K562 (cell line): ENCODE measurements at regions not wholly inside any gene's neighbourhood (a gene's known extent, or its start where the extent isn't known, plus 50 kb on each side); places are given as distances from the start of the nearest gene placed in this dataset.

Experiments
- DDX20 ChIP-seq: fragments of 450-650 bp; IDR thresholded peaks from 2 replicates; pipeline ENCODE4 v1.6.1; 2016; ENCODE audit warnings: missing genetic modification characterization, low read depth, mild to moderate bottlenecking, missing compliant biosample characterization, moderate library complexity
- EHMT2 ChIP-seq: fragments of 450-650 bp; IDR thresholded peaks from 2 replicates; pipeline ENCODE4 v1.6.1; 2018; ENCODE audit warnings: antibody characterized with exemption
- MBD2 ChIP-seq: sonication (generic); IDR thresholded peaks from 2 replicates; pipeline ENCODE4 v1.6.1; 2016; ENCODE audit warnings: low read depth, borderline replicate concordance
- NUFIP1 ChIP-seq: fragments of 450-650 bp; IDR thresholded peaks from 2 replicates; pipeline ENCODE4 v1.6.1; 2018; ENCODE audit not compliant: partially characterized antibody
- PTRF ChIP-seq: fragments of 450-650 bp; IDR thresholded peaks from 2 replicates; pipeline ENCODE4 v1.6.1; 2016; ENCODE audit warnings: mild to moderate bottlenecking, missing genetic modification characterization, missing compliant biosample characterization
- PYGO2 ChIP-seq: fragments of 450-650 bp; IDR thresholded peaks from 2 replicates; pipeline ENCODE4 v1.6.1; 2016; ENCODE audit warnings: mild to moderate bottlenecking, missing genetic modification characterization, moderate library complexity, missing compliant biosample characterization
- RFX5 ChIP-seq: IDR thresholded peaks from 2 replicates; pipeline ENCODE4 v1.6.1; 2011; ENCODE audit warnings: low read depth, mild to moderate bottlenecking, improper control_type of control experiment, low read length
- SIN3A ChIP-seq, 2 experiments: fragments of 150-350 bp in 1 of 2; IDR thresholded peaks; 2 replicates each; pipeline ENCODE4 v1.6.1; 2011 to 2016; ENCODE audit warnings: borderline replicate concordance in 2 of 2, low read depth in 2 of 2, low read length in 2 of 2, mild to moderate bottlenecking in 2 of 2, moderate library complexity in 2 of 2; ENCODE audit not compliant: control insufficient read depth in 1 of 2
- SMARCA5 ChIP-seq: fragments of 450-650 bp; IDR thresholded peaks from 2 replicates; pipeline ENCODE4 v1.6.1; 2016
- SRF ChIP-seq, 2 experiments: fragments of 250-450, 450-650 bp in 1 of 2; sonication (Bioruptor Pico) in 1 of 2; sonication (generic) in 1 of 2; formaldehyde crosslinking; IDR thresholded peaks; 2 replicates each; pipeline versions ENCODE4 v1.5.0 to v1.5.1; 2020 to 2022; ENCODE audit warnings: mild to moderate bottlenecking in 1 of 2, missing genetic modification reagents in 1 of 2
- SRSF3 ChIP-seq: fragments of 200-400 bp; formaldehyde crosslinking; IDR thresholded peaks from 2 replicates; pipeline ENCODE4 v1.6.1; 2016; ENCODE audit warnings: mild to moderate bottlenecking, low read length, moderate library complexity; ENCODE audit not compliant: insufficient read depth
- ZNF143 ChIP-seq: sonication (generic); formaldehyde crosslinking; IDR thresholded peaks from 2 replicates; pipeline ENCODE4 v1.9.0; 2022; ENCODE audit warnings: mild to moderate bottlenecking, missing genetic modification reagents
- ZNF75A ChIP-seq: fragments of 450-650 bp; formaldehyde crosslinking; IDR thresholded peaks from 2 replicates; pipeline ENCODE4 v1.4.0; 2020; ENCODE audit warnings: mild to moderate bottlenecking
- ZNF764 ChIP-seq: fragments of 250-450 bp; sonication (Bioruptor Pico); IDR thresholded peaks from 2 replicates; pipeline ENCODE4 v1.4.0; 2020; ENCODE audit warnings: low read depth, mild to moderate bottlenecking, moderate library complexity
- TF ChIP-seq, protein P1 (sequence below): fragments of 200-400 bp; formaldehyde crosslinking; IDR thresholded peaks from 2 replicates; pipeline ENCODE4 v1.6.1; 2017; ENCODE audit warnings: mild to moderate bottlenecking, low read depth, low read length, moderate library complexity
- TF ChIP-seq, protein P2 (sequence below): sonication (generic); formaldehyde crosslinking; IDR thresholded peaks from 2 replicates; pipeline ENCODE4 v1.8.1; 2023; ENCODE audit warnings: mild to moderate bottlenecking, missing genetic modification reagents, moderate library complexity
- TF ChIP-seq, protein P3 (sequence below): sonication (generic); IDR thresholded peaks from 2 replicates; pipeline ENCODE4 v1.6.1; 2016
- TF ChIP-seq, protein P4 (sequence below): sonication (generic); formaldehyde crosslinking; IDR thresholded peaks from 2 replicates; pipeline ENCODE4 v1.8.1; 2023; ENCODE audit warnings: missing genetic modification reagents, mild to moderate bottlenecking, borderline replicate concordance
- TF ChIP-seq, protein P5 (sequence below): sonication (generic); formaldehyde crosslinking; IDR thresholded peaks from 2 replicates; pipeline ENCODE4 v1.9.0; 2022; ENCODE audit warnings: mild to moderate bottlenecking, missing genetic modification reagents

DNA sequence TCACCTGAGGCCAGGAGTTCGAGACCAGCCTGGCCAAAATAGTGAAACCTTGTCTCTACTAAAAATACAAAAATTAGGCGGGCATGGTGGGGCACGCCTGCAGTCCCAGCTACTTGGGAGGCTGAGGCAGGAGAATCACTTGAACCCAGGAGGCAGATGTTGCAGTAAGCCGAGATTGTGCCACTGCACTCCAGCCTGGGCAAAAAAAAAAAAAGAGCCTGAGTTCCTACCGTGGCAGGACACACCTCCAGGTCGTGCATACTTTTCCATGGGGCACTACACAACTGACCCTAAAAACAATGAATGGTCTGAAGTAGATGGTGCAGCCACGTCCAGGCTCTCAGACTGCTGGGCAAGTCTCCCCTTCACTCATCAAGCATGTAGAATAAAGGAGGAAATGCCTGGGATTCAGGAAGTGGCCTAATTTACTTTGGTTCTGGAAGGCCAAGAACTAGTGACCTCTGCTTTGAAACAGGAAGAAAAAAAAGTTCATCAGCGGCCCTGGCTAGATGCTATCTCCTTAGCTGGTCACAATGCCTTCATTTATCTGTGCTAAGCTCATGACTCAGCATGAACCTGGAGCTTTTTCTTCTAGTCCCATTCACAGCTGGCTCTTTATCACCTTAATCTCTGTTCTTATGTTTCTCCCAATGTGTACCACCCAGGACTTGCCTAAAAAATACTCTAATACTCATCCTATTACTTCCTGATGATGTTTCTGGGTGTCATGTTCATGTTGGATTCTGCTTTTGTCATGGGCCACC lies 55.8 kb upstream of the OR6J1 start (continued):
- TF ChIP-seq, protein P1, sequence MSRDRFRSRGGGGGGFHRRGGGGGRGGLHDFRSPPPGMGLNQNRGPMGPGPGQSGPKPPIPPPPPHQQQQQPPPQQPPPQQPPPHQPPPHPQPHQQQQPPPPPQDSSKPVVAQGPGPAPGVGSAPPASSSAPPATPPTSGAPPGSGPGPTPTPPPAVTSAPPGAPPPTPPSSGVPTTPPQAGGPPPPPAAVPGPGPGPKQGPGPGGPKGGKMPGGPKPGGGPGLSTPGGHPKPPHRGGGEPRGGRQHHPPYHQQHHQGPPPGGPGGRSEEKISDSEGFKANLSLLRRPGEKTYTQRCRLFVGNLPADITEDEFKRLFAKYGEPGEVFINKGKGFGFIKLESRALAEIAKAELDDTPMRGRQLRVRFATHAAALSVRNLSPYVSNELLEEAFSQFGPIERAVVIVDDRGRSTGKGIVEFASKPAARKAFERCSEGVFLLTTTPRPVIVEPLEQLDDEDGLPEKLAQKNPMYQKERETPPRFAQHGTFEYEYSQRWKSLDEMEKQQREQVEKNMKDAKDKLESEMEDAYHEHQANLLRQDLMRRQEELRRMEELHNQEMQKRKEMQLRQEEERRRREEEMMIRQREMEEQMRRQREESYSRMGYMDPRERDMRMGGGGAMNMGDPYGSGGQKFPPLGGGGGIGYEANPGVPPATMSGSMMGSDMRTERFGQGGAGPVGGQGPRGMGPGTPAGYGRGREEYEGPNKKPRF, result no peak
- no peak for TF ChIP-seq MBD2
- TF ChIP-seq, protein P2, sequence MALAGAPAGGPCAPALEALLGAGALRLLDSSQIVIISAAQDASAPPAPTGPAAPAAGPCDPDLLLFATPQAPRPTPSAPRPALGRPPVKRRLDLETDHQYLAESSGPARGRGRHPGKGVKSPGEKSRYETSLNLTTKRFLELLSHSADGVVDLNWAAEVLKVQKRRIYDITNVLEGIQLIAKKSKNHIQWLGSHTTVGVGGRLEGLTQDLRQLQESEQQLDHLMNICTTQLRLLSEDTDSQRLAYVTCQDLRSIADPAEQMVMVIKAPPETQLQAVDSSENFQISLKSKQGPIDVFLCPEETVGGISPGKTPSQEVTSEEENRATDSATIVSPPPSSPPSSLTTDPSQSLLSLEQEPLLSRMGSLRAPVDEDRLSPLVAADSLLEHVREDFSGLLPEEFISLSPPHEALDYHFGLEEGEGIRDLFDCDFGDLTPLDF, result no peak
- no peak for TF ChIP-seq PTRF (tag)
- no peak for TF ChIP-seq EHMT2
- TF ChIP-seq SRSF3, result no peak
- no peak for TF ChIP-seq NUFIP1
- no peak for TF ChIP-seq SRF (CRISPR knock-in tag; IDR thresholded peaks at IDR 0.05)
- no peak for TF ChIP-seq SIN3A (IDR thresholded peaks at IDR 0.05; ENCODE audit: borderline replicate concordance in 2 of 2, control insufficient read depth in 1 of 2, low read depth in 2 of 2, low read length in 2 of 2)
- TF ChIP-seq, protein P3, sequence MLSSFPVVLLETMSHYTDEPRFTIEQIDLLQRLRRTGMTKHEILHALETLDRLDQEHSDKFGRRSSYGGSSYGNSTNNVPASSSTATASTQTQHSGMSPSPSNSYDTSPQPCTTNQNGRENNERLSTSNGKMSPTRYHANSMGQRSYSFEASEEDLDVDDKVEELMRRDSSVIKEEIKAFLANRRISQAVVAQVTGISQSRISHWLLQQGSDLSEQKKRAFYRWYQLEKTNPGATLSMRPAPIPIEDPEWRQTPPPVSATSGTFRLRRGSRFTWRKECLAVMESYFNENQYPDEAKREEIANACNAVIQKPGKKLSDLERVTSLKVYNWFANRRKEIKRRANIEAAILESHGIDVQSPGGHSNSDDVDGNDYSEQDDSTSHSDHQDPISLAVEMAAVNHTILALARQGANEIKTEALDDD, result peak; percentile 62; the same call in 1 of the 2 replicates
- TF ChIP-seq RFX5, result no peak
- TF ChIP-seq PYGO2 (tag), result no peak
- TF ChIP-seq DDX20 (tag), result 0 out of 2 replicates have a peak, but pooled peaks have one; percentile 19
- TF ChIP-seq, protein P4, sequence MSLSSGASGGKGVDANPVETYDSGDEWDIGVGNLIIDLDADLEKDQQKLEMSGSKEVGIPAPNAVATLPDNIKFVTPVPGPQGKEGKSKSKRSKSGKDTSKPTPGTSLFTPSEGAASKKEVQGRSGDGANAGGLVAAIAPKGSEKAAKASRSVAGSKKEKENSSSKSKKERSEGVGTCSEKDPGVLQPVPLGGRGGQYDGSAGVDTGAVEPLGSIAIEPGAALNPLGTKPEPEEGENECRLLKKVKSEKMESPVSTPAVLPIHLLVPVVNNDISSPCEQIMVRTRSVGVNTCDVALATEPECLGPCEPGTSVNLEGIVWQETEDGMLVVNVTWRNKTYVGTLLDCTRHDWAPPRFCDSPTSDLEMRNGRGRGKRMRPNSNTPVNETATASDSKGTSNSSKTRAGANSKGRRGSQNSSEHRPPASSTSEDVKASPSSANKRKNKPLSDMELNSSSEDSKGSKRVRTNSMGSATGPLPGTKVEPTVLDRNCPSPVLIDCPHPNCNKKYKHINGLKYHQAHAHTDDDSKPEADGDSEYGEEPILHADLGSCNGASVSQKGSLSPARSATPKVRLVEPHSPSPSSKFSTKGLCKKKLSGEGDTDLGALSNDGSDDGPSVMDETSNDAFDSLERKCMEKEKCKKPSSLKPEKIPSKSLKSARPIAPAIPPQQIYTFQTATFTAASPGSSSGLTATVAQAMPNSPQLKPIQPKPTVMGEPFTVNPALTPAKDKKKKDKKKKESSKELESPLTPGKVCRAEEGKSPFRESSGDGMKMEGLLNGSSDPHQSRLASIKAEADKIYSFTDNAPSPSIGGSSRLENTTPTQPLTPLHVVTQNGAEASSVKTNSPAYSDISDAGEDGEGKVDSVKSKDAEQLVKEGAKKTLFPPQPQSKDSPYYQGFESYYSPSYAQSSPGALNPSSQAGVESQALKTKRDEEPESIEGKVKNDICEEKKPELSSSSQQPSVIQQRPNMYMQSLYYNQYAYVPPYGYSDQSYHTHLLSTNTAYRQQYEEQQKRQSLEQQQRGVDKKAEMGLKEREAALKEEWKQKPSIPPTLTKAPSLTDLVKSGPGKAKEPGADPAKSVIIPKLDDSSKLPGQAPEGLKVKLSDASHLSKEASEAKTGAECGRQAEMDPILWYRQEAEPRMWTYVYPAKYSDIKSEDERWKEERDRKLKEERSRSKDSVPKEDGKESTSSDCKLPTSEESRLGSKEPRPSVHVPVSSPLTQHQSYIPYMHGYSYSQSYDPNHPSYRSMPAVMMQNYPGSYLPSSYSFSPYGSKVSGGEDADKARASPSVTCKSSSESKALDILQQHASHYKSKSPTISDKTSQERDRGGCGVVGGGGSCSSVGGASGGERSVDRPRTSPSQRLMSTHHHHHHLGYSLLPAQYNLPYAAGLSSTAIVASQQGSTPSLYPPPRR, result no peak
- no peak for TF ChIP-seq SMARCA5
- no peak for TF ChIP-seq ZNF143
- TF ChIP-seq ZNF75A, result no peak
- no peak for TF ChIP-seq ZNF764 (CRISPR knock-in tag)
- TF ChIP-seq, protein P5, sequence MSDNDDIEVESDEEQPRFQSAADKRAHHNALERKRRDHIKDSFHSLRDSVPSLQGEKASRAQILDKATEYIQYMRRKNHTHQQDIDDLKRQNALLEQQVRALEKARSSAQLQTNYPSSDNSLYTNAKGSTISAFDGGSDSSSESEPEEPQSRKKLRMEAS (CRISPR knock-in tag), result no peak
